Tongue (tissue), 1 donor: ENCODE measurements at regions not wholly inside any gene's neighbourhood (a gene's known extent, or its start where the extent isn't known, plus 50 kb on each side); places are given as distances from the start of the nearest gene placed in this dataset.

Experiments used
- DNase-seq: peaks from one replicate; pipeline ENCODE4 v3.0.0-alpha.2; 2015

DNA sequence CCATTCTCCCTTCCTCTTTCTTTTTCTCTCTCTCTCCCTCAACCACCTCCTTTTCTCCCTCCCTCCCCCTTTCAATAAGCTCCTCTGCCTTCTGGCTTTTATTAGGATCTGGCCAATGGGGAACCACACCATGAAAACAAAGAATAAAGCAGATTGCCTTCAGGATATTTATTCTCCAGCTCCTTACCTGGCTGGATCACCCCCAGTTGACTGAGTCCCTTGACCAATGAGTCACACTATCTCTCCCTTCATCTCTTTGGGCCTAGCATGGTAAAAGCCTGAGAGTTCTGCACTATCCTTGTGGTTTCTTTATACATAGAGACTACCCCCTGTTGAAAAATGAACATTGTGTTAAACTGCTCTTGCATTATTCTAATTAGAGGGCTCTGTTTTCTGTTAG lies 476.8 kb downstream of the EPHA7 start:
- no peak for DNase-seq

GRCh38 chr6:92934625-92935024 lies 484.7 kb downstream of the EPHA7 start:
- no peak for DNase-seq

- no peak for DNase-seq
These were observed 489.2 kb downstream of the EPHA7 start for GRCh38 chr6:92930171-92930570.

GRCh38 chr6:92922216-92922806 lies 497.0 kb downstream of the EPHA7 start:
- no peak for DNase-seq

GRCh38 chr6:92915466-92915865 lies 503.9 kb downstream of the EPHA7 start:
- no peak for DNase-seq

- DNase-seq = no peak
These were observed 508.1 kb downstream of the EPHA7 start for GRCh38 chr6:92911301-92911700.

GRCh38 chr6:92910646-92911045 lies 508.7 kb downstream of the EPHA7 start:
- no peak for DNase-seq

DNA sequence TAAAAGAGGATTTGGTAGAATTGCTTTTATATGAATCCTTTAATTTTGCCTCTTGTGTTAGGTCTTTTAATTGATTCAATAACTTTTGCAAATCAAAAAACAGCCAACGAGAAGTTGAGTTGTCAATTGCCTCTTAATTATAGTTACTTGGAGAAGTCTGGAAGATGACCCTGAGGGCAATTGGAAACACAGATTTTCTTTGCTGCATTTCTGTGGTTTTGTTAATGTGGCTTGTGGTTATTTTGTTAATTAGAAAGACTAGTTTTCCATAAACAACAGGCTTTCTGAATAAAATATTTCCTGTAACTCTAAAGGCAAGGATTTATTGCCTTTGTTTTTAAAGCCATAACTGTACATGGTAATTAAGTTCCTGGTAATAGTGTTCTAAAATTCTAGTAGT lies 513.0 kb downstream of the EPHA7 start:
- DNase-seq = no peak

DNA sequence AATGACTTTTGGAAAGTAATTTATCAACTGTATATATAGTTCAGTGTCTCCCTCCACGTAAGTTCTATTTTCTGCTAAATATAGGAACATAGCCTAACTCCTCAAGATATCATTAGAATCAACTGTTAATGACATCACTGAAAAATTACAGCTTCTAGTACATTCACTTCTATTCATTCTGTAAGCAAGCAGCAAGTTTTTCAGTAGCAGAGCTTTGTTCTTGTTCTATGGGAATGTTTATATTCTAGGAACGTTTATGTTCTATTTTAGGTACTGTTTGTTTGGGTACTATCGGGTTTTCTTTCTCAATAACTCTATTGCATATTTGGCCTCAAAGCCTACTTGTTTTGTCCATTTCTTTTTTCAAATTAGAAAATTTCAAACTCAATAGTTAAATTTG lies 525.6 kb downstream of the EPHA7 start:
- no peak for DNase-seq

- no peak for DNase-seq
These were observed 526.7 kb downstream of the EPHA7 start for GRCh38 chr6:92892626-92893170.

DNA sequence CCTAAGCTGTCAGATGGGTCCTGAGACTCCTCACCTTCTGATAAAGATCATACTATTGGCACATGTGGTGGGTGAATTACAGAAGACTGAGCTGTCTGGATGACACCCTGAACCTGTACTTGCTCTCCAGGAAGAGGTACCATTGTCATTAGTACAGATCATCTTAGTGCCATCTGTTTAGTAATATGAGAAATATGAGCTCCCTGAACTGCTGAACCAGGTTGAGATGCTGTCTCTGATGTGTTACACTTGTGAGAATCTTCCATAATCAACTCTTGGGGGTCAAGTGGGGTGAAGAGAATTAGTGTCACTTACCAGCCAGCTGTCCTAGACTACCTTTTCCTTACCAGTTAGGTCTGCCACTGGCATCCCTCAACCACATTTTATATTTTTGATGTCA lies 531.0 kb downstream of the EPHA7 start:
- no peak for DNase-seq

GRCh38 chr6:92887871-92888270 lies 531.5 kb downstream of the EPHA7 start:
- no peak for DNase-seq

DNA sequence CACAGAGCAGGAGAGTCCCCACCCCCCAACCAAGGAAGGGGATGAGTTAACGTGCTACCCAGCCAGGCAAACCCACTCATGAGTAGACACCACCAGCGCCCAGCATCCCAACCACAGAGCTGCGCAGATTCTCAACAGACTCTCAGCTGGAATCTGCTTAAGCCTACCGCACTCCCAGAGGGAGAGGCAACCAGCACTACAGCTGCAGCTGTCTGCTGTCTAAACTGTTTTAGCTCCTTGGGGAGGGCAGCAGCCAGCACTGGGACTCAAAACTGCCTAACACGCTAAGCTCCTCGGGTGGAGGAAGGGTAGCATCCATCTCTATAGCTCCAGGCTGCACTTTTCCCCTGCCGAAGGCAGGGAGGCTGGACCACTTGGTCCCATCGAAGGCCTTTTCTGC lies 539.8 kb downstream of the EPHA7 start:
- no peak for DNase-seq

GRCh38 chr6:92864966-92865555 lies 554.3 kb downstream of the EPHA7 start:
- peak; percentile 11 for DNase-seq

GRCh38 chr6:92849636-92850035 lies 569.7 kb downstream of the EPHA7 start:
- DNase-seq = no peak

DNA sequence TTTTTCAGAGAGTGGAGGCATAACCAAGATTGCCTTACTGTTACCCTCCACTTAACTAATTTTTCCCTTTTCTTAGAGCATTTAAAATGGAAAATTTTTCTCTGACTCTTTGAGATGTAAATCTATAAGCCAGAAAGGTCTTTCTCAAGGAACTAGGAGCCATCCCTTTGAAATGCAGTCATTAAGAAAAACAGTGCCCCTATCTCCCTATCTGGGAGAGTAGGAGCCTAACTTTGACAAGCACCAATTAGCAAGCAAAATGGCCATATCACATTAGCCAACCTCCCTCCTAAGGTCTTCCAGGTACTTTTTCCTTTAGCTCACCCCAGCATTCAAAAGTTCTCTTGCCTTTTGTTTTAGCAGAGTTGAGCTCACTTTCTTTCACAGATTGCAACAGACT lies 570.5 kb downstream of the EPHA7 start:
- no peak for DNase-seq

- DNase-seq = no peak
These were observed 570.9 kb downstream of the EPHA7 start for GRCh38 chr6:92848459-92848858.

GRCh38 chr6:92847988-92848387 lies 571.4 kb downstream of the EPHA7 start:
- no peak for DNase-seq

- DNase-seq = no peak
These were observed 579.0 kb downstream of the EPHA7 start for GRCh38 chr6:92840246-92840930.

DNA sequence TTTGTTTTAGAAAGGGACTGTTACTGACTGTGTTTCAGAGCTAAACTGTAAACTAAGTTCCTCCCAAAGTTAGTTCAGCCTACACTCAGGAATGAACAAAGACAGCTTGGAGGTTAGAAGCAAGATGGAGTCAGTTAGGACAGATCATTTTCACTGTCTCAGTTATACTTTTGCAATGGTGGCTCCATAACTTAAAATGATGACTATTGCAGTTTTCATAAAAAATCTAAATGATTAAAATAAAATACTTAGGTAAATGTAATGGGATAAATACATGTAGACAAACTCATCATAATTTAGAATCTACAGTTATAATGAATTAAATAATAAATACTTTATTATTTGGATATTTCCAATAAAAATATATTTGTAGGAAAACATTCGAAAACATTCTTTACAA lies 590.6 kb downstream of the EPHA7 start:
- DNase-seq = no peak

- no peak for DNase-seq
These were observed 592.3 kb downstream of the EPHA7 start for GRCh38 chr6:92827104-92827503.

- no peak for DNase-seq
These were observed 592.7 kb downstream of the EPHA7 start for GRCh38 chr6:92826633-92827032.

DNA sequence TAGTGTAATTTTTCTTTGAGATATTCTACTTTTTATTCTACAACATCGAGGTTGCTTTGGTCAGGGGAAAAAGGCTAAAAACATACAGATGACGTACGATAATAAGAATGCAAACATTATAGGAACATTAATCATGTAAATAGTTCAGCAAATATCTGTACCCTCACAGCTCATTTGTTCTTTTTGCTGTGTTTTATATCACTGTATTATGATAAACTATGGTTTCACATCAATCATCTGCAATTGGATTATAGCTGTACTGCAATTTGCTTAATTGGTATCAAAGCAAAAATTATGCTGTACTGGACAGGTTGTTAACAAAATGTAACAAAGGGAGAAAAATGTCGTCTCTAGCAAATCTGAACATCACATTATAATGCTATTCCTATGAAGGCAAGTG lies 597.1 kb downstream of the EPHA7 start:
- no peak for DNase-seq

DNA sequence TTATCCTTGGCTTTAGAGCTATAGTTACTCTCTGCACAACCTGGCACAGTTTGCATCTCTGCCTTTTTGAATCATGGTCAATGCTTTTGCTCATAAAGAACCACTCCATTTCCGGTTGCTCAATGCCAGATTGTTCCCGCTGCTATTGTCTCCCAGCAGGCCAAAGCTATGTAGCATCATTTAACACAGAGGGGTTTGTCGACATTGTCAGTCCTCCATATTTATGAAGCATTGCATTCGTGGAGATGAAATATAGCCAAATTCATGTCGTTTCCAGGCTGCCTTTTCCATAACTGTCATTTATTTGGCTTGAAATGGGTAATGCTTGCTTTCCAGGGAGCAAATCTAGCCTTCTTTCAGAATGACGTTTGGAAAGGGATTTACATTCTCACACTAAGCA lies 598.8 kb downstream of the EPHA7 start:
- peak; percentile 71 for DNase-seq
